C4-2B (cell line): ENCODE measurements at regions not wholly inside any gene's neighbourhood (a gene's known extent, or its start where the extent isn't known, plus 50 kb on each side); places are given as distances from the start of the nearest gene placed in this dataset.

Source experiments
- H3K27ac ChIP-seq: fragments of 450-650 bp; 2 replicates; pipeline ENCODE4 v1.5.1; 2017
- CTCF ChIP-seq: fragments of 450-650 bp; conservative IDR thresholded peaks from 2 replicates; pipeline ENCODE4 v1.5.1; 2017; ENCODE audit warnings: mild to moderate bottlenecking
- ZFX ChIP-seq: fragments of 450-650 bp; IDR thresholded peaks from 2 replicates; pipeline ENCODE4 v1.6.1; 2017

GRCh38 chr12:42643881-42644579 lies 54.5 kb upstream of the PRICKLE1 start:
- no peak overlapping the region for H3K27ac ChIP-seq
- TF ChIP-seq ZFX (no peak), CTCF (no peak)

GRCh38 chr12:42641221-42641885 lies 51.8 kb upstream of the PRICKLE1 start:
- TF ChIP-seq CTCF (no peak), ZFX (no peak)
- H3K27ac ChIP-seq, result no peak overlapping the region

- no peak overlapping the region for H3K27ac ChIP-seq
- TF ChIP-seq CTCF (no peak), ZFX (no peak)
Observed at GRCh38 chr12:42640391-42640790, 50.8 kb upstream of the PRICKLE1 start.

GRCh38 chr12:42639556-42639955 lies 50.0 kb upstream of the PRICKLE1 start:
- TF ChIP-seq CTCF (no peak), ZFX (no peak)
- H3K27ac ChIP-seq, result no peak overlapping the region
